WTC11 (cell line): ENCODE measurements at regions not wholly inside any gene's neighbourhood (a gene's known extent, or its start where the extent isn't known, plus 50 kb on each side); places are given as distances from the start of the nearest gene placed in this dataset.

ENCODE experiments used
- CTCF ChIP-seq: fragments of 200-600 bp; IDR thresholded peaks from 2 replicates; pipeline ENCODE4 v1.8.0; 2022; ENCODE audit warnings: antibody characterized with exemption
- FOXK1 ChIP-seq: sonication (generic); formaldehyde crosslinking; IDR thresholded peaks from 2 replicates; pipeline ENCODE4 v1.8.0; 2022; ENCODE audit warnings: mild to moderate bottlenecking, moderate library complexity, missing genetic modification reagents
- FOXP1 ChIP-seq: sonication (generic); formaldehyde crosslinking; IDR thresholded peaks from 2 replicates; pipeline ENCODE4 v1.8.0; 2022; ENCODE audit warnings: missing genetic modification reagents, mild to moderate bottlenecking, moderate library complexity, borderline replicate concordance
- IRF1 ChIP-seq: sonication (generic); formaldehyde crosslinking; IDR thresholded peaks from 2 replicates; pipeline ENCODE4 v1.8.0; 2023; ENCODE audit warnings: missing genetic modification reagents
- MAX ChIP-seq: sonication (generic); formaldehyde crosslinking; IDR thresholded peaks from 2 replicates; pipeline ENCODE4 v1.8.0; 2022; ENCODE audit warnings: mild to moderate bottlenecking, missing genetic modification reagents
- NR2C2 ChIP-seq: sonication (generic); formaldehyde crosslinking; IDR thresholded peaks from 2 replicates; pipeline ENCODE4 v1.8.0; 2022; ENCODE audit warnings: mild to moderate bottlenecking, missing genetic modification reagents
- PRRX2 ChIP-seq: fragments of 250-450 bp; sonication (Bioruptor Pico); IDR thresholded peaks from 2 replicates; pipeline ENCODE4 v1.8.0; 2021; ENCODE audit warnings: mild to moderate bottlenecking
- SP1 ChIP-seq: sonication (generic); formaldehyde crosslinking; conservative IDR thresholded peaks from 2 replicates; pipeline ENCODE4 v1.8.1; 2022; ENCODE audit warnings: missing genetic modification reagents
- TCF7 ChIP-seq: sonication (generic); formaldehyde crosslinking; IDR thresholded peaks from 2 replicates; pipeline ENCODE4 v1.8.0; 2022; ENCODE audit warnings: mild to moderate bottlenecking, low read depth, missing genetic modification reagents, moderate library complexity
- ZNF219 ChIP-seq: sonication (generic); formaldehyde crosslinking; IDR thresholded peaks from 2 replicates; pipeline ENCODE4 v1.8.0; 2023; ENCODE audit warnings: missing genetic modification reagents, mild to moderate bottlenecking, borderline replicate concordance

- TF ChIP-seq FOXK1 (no peak), CTCF (no peak), MAX (CRISPR knock-in tag) (no peak), NR2C2 (CRISPR knock-in tag) (no peak), IRF1 (CRISPR knock-in tag) (no peak), TCF7 (CRISPR knock-in tag) (no peak), FOXP1 (CRISPR knock-in tag) (no peak), ZNF219 (CRISPR knock-in tag) (no peak), SP1 (no peak), PRRX2 (CRISPR knock-in tag) (no peak)
Observed at GRCh38 chr16:63187638-63188037, 1151.4 kb upstream of the CDH8 start.
